NCI-H524 treated with DMSO at 0.1 percent for 48 hours (cell line): ENCODE measurements at regions not wholly inside any gene's neighbourhood (a gene's known extent, or its start where the extent isn't known, plus 50 kb on each side); places are given as distances from the start of the nearest gene placed in this dataset.
"Not testable (repeated sequence)": the region's sequence is repeated elsewhere in the genome, so short reads cannot be mapped to it uniquely, and the experiment has no call there.

ENCODE experiments used
- DNase-seq: peaks from one replicate; lab custom pipeline; 2025; lab: John Stamatoyannopoulos, UW

DNA sequence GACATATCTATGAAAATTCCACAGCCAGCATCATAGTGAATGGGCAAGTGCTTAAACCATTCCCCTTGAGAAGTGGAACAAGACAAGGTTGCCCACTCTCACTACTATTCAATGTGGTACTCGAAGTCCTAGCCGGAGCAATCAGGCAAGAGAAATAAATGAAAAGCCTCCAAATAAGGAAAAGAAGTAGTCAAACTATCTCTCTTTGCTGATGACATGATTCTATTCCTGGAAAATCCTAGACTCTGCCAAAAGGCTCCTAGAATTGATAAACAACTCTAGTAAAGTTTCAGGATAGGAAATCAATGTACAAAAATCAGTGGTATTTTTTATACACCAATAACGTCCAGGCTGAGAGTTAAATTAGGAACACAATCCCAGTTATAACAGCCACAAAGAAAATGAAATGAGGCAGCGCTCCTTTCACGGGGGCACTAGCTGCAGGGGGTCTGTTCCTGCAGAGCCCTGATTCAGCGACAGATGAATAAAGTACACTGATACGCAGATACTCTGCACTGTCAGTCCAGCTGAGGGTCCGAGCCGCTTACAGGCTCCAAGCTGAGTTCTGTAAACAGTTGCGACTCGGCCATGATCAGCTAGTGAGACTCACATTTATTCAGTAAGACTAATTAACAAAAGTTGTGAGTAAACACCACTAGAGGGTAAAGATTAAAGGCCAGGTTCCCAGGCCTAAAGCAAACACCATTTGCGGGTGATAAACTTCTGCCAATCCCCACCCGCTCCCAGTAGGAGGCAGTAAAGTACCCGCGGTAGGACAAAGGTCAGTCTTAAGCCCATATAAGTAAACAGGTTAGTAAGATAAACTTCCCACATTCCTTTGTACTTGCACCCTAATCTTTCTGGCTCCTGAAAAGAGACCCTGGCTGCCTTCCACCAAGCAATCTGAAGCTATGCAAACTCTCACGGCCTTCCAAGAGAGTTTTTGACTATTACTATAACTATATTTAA lies 290.6 kb upstream of the GRID2 start:
- no peak for DNase-seq

DNA sequence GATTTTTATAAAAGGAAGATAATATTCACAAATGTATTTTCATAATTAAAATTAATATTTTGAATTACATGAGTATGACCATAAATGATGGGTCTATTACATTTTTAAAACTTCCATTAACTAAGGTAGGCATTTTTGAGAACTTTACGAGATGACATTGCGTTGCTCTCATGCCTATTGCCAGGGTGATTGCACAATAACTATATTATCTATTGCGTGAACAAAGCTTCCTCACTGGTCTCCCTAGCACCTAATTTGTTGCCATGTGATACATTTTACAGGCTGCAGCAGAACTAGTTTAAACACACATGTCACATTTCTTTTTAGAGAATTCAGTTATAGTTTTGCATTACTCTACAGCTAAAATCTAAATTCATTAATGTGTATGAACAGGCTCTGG lies 289.7 kb upstream of the GRID2 start:
- DNase-seq: no peak

DNA sequence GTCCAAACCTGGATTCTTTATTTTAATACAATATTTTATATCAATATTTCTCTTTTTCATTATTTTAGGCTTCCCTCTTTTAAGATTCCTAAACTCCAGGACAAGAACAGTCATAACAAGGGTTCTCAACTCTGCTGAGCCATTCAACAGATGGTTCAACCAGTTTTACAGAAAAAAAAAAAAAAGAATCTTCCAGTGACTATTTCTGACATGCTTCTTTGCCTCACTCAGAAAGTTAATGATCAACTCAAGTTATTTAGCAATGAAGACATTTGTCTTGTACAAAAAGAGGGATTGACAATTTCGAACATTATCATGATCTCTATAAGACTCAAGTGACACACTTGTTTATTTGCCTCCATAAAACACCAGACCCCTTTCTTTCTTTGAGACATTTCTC lies 282.6 kb upstream of the GRID2 start:
- DNase-seq: no peak

DNA sequence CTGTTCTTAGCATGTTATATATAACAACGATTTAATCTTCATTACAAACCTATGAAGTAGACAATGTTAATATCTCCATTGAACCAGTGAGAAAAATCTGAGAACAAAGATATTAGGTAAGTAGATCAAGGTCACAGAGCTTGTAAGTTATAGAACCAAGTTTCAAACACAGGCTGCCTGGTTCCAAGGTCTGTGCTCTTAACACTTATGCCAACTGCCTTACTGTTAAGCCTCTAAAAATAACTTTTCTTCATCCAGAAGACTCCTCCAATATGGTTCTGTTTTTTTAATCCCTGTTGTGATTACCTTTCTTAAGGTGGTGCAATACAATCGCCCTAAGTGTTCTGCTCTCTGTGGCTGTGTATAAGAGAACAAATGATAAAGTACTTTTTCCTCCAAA lies 282.0 kb upstream of the GRID2 start:
- DNase-seq: no peak

DNA sequence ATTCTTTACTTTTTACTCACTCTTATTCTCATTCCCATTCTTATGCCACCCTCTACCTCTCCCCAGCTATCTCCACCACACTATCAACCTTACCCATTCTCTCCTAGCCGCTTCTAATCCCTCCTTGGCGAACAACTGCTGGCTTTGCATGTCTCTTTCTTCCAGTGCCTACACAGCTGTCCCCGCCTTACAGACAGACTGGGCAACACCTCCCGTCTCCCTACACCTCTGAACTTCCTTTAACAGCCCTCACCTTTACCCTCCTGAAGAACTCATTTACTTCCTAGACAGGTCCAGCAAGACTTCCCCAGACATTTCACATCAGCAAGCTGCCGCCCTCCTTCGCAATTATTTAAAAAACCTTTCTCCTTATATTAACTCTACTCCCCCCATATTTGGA lies 274.9 kb upstream of the GRID2 start:
- not testable (repeated sequence) for DNase-seq

- DNase-seq: no peak
These were observed 271.9 kb upstream of the GRID2 start for GRCh38 chr4:92031825-92032224.

DNA sequence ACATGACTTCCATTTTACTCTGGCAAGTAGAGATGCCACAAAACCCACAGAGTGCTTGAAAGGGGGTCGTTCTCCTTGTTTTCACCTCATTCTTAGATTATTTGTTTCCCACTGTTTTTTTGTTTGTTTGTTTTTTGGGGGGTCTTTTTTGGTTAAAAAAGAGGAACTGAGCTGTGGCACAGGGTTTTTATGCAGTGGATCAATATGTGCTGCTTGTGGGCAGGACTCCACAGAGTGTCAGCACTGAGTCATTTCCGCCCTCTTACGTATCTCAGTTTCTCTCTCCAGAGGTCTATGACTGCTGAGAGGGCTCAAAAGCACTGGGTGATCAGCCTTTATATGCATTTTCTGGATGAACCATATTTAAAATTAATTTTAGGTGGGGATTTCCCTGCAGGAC lies 268.1 kb upstream of the GRID2 start:
- DNase-seq: no peak

- no peak for DNase-seq
These were observed 258.0 kb upstream of the GRID2 start for GRCh38 chr4:92045718-92046117.

DNA sequence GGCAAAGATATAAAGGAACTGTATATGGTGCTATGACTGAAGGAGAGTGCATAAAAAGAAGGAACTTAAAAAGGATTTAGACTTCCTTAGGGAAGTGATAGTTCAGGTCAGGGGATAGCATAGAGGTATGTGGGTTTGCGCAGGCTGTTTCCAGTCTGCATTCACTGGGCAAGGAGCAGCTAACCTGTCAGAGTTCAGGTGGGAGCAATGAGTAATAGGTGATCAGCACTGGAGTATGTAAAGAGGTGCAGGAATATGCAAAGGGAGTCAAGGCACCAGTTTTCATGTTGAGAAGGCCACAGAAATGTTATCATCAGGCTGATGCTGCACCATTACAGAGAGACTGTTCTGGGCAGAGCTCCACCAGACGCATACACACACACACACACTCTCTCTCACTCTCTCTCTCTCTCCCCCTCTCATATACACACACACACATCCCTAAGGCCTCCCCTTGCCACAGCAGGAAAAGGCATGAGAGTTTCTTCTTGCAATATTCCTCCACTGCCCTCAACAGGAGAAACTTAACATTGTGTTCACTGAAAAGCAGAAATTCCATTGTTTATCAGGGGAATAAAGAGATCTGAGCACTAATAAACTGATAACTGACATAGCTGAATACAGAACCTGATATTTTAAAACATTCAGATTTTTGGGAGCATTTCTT lies 256.4 kb upstream of the GRID2 start:
- DNase-seq: no peak

DNA sequence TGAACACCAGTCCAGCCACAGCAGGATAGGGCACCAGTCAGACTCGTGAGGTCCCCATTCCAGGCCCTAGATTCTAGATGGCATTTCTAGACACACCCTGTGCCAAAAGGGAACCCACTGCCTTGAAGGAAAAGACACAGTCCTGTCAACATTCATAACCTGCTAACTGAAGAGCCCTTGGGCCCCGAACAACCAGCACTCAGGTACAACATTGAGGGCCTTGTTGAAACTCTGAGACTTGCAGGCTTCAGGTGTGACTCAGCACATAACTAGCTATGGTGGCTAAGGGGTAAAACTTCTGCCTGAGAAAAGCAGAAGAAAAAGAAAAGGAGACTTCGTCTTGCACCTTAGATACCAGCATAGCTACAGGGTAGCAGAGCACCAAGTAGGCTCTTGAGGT lies 252.9 kb upstream of the GRID2 start:
- no peak for DNase-seq

GRCh38 chr4:92059615-92060014 lies 244.2 kb upstream of the GRID2 start:
- DNase-seq: no peak

DNA sequence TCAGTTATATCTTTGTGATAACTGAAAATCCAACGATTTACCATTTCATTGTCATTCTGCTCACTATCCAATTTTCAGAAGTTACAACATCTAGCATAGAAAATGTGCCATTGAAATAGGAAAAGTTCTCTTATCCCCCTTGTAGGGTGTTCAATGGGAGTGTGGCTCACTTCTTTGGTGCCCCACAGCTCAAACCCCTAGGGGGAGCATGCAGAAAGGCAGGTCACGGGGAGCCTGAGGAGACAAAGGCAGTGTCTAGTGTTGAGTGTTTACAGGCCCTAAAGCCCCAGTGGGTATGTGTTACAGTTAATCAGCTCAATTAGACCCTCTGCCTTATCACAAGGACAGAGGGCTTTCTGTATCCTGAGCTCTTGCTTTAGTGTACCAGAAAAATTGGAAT lies 243.4 kb upstream of the GRID2 start:
- no peak for DNase-seq

DNA sequence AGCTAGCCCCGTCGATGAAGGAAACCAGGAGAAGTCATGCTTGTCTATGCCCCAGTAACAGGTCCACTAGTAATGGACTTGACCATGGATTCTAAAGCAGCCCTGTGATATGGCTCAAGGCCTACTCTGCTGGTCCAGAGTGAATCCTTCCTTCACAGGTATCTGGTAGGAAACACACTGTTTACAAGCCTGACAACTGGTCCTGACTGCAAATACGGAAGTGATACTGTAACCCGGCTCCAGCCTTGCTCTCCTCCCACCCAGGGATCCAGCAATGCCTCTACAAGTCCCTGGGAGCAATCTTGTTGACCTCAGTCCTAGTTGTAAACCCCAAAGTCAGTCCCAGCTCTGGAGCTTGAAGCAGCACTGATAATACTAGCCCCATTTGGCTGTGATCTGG lies 239.2 kb upstream of the GRID2 start:
- DNase-seq: no peak

DNA sequence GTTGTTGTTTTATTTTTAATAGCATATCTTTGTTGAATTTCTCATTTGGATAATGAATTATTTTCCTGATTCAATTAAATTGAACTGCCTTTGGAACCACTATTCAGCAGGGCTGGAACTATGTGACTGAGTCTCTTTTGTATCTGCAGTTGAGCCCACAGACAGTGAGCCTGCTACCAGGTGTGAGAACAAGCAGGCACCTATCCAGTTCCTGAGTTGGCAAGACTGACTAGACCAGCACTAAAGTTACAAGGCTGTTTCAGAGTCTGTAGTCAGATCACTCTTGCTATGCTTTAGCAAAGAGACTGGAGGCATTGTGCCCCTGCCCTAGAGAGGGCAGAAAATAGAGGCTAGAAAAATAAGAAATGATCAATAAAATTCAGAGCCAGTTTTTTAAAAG lies 237.3 kb upstream of the GRID2 start:
- no peak for DNase-seq

DNA sequence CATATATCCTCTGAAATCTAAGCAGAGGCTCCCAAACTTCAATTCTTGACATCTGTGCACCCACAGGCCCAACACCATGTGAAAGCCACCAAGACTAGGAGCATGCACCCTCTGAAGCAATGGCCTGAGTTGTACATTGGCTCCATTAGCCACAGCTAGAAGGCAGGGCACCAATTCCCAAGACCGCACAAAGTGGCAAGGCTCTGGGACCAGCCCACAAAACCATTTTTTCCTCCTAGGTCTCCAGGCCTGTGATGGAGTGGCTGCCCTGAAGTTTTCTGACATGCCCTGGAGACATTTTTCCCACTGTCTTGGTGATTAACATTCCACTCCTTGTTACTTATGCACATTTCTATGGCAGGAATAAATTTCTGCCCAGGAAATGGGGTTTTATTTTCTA lies 232.2 kb upstream of the GRID2 start:
- no peak for DNase-seq

DNA sequence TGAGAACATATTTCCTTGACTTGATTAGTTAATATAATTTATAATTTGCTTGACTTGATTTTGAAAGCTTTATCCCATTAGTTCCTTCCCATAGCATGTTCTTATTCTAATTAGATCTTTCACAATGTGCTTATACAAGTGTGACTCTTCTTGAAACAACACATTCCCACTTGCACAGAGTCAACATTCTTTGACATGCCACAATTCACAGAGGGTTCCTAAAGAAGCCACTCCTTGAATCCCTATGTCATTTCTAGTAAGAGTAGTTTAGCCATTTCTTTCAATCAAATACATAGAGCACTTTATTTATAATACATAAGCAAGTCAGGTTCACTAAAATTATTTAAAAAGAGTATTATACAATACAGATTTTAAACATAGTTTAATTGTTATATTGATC lies 228.9 kb upstream of the GRID2 start:
- no peak for DNase-seq

GRCh38 chr4:92090887-92091286 lies 212.9 kb upstream of the GRID2 start:
- DNase-seq: no peak

GRCh38 chr4:92091335-92091734 lies 212.4 kb upstream of the GRID2 start:
- no peak for DNase-seq

- DNase-seq: no peak
These were observed 203.9 kb upstream of the GRID2 start for GRCh38 chr4:92099861-92100260.

DNA sequence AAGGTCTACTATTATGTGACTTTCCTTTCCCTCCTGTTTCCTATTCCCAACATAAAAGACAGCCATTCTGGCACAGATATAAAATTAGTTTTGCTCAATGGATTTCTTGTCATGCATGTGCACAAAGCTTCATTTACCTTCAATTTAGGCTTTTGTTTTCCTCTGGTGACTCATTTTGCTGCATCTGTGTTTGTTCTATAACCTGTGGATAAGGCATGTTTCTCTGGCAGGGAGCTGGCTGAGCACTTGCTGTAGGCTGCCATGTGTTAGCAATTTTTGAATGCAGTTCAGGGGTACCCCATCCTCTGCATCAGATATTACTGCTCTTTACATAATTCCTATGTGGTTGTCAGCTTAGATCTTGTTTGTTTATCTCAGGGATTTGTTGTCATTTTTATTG lies 202.8 kb upstream of the GRID2 start:
- no peak for DNase-seq

GRCh38 chr4:92101737-92102172 lies 202.0 kb upstream of the GRID2 start:
- DNase-seq: no peak

- peak; percentile 3 for DNase-seq
These were observed 199.3 kb upstream of the GRID2 start for GRCh38 chr4:92104506-92104905.

GRCh38 chr4:92106816-92107215 lies 196.9 kb upstream of the GRID2 start:
- no peak for DNase-seq
